ENCODE measurements at regions not wholly inside any gene's neighbourhood (a gene's known extent, or its start where the extent isn't known, plus 50 kb on each side); places are given as distances from the start of the nearest gene placed in this dataset.

GRCh38 chr20:60800185-60800584, 451.9 kb upstream of the CDH4 start:
- H3K4me2 ChIP-seq: no peak overlapping the region
- no peak for TF ChIP-seq RARB (CRISPR knock-in tag; IDR thresholded peaks at IDR 0.05)
- TF ChIP-seq BHLHE40 (IDR thresholded peaks at IDR 0.05; ENCODE audit: low read depth, low read length): no peak
- no peak for TF ChIP-seq HOXB5 (CRISPR knock-in tag; IDR thresholded peaks at IDR 0.05)
- no peak for TF ChIP-seq FOSB (CRISPR knock-in tag; IDR thresholded peaks at IDR 0.05)
- no peak for TF ChIP-seq JUNB (IDR thresholded peaks at IDR 0.05)
- no peak for TF ChIP-seq MAZ (IDR thresholded peaks at IDR 0.05; ENCODE audit: borderline replicate concordance, low read depth, low read length)
- TF ChIP-seq ZFP36 (IDR thresholded peaks at IDR 0.05; ENCODE audit: borderline replicate concordance, partially characterized antibody): no peak
- TF ChIP-seq NPAS2 (CRISPR knock-in tag; IDR thresholded peaks at IDR 0.05; ENCODE audit: borderline replicate concordance): no peak
- no peak for TF ChIP-seq NFE2L2 (conservative IDR thresholded peaks at IDR 0.05; ENCODE audit: low read length)
- no peak for TF ChIP-seq REST (IDR thresholded peaks at IDR 0.05)
- TF ChIP-seq ELK1 (IDR thresholded peaks at IDR 0.05; ENCODE audit: low read depth, low read length): no peak
- no peak for TF ChIP-seq BCL3 (IDR thresholded peaks at IDR 0.05)
- TF ChIP-seq PHF8 (IDR thresholded peaks at IDR 0.05; ENCODE audit: borderline replicate concordance, low read depth): no peak
- TF ChIP-seq SMC3 (IDR thresholded peaks at IDR 0.05): no peak
- TF ChIP-seq KDM1A (IDR thresholded peaks at IDR 0.05; ENCODE audit: low read depth): no peak
- no peak for TF ChIP-seq JUN (IDR thresholded peaks at IDR 0.05)
- TF ChIP-seq GATA3 (IDR thresholded peaks at IDR 0.05; ENCODE audit: borderline replicate concordance): no peak
- no peak for TF ChIP-seq TFCP2L1 (CRISPR knock-in tag; IDR thresholded peaks at IDR 0.05)
- no peak for TF ChIP-seq MYC (IDR thresholded peaks at IDR 0.05; ENCODE audit: borderline replicate concordance, low read length)
- no peak for TF ChIP-seq EHMT2 (IDR thresholded peaks at IDR 0.05; ENCODE audit: low read depth)
- no peak overlapping the region for H3K27ac ChIP-seq
- ChIA-PET CTCF (no interaction called here), POLR2A (no interaction called here)
- no peak for DNase-seq (ENCODE audit: low read depth in 1 of 2, low spot score in 1 of 2)
- no peak overlapping the region for H3K4me3 ChIP-seq
- H3K9me3 ChIP-seq: peaks cover 14% of the 10 kb centered on the region; the same call in 2 of the 3 replicates
- ATAC-seq: no peak
- no peaks in the 10 kb centered on the region for H3K4me1 ChIP-seq
- no peak for FAIRE-seq
- 6% methylated on average over 1 of the region's 1 CpG for WGBS (ENCODE audit: missing lambda C conversion rate)

- peaks cover 14% of the 10 kb centered on the region; the same call in 2 of the 3 replicates for H3K9me3 ChIP-seq
- ATAC-seq: no peak
- WGBS (ENCODE audit: missing lambda C conversion rate): 29% methylated on average over 5 of the region's 5 CpGs
- H3K27ac ChIP-seq: no peak overlapping the region
- H3K4me1 ChIP-seq: no peaks in the 10 kb centered on the region
- no peak for TF ChIP-seq FOXS1 (CRISPR knock-in tag; IDR thresholded peaks at IDR 0.05)
- no peak for TF ChIP-seq ELK1 (IDR thresholded peaks at IDR 0.05; ENCODE audit: low read depth, low read length)
- no peak for TF ChIP-seq TP53 (CRISPR knock-in tag; IDR thresholded peaks at IDR 0.05)
- TF ChIP-seq PHF8 (IDR thresholded peaks at IDR 0.05; ENCODE audit: borderline replicate concordance, low read depth): no peak
- no peak for TF ChIP-seq HOXA7 (CRISPR knock-in tag; IDR thresholded peaks at IDR 0.05)
- no peak for TF ChIP-seq CBX8 (IDR thresholded peaks at IDR 0.05)
- TF ChIP-seq JUNB (IDR thresholded peaks at IDR 0.05): no peak
- CTCF ChIA-PET: no interaction called here
- FAIRE-seq: no peak
- no peak overlapping the region for H3K4me2 ChIP-seq
- H3K4me3 ChIP-seq: no peak overlapping the region
- no peak for DNase-seq (ENCODE audit: low read depth in 1 of 2, low spot score in 1 of 2)
- POLR2A ChIA-PET: no interaction called here
Measured at GRCh38 chr20:60802676-60803075, 449.4 kb upstream of the CDH4 start.
